Choroid plexus epithelial cell (primary cell): ENCODE measurements at regions not wholly inside any gene's neighbourhood (a gene's known extent, or its start where the extent isn't known, plus 50 kb on each side); places are given as distances from the start of the nearest gene placed in this dataset.
A peak's percentile ranks its signal among the peaks of the same experiment; 100 is the strongest.
"Not testable (repeated sequence)": the region's sequence is repeated elsewhere in the genome, so short reads cannot be mapped to it uniquely, and the experiment has no call there.

Source experiments
- DNase-seq: peaks from one replicate; pipeline ENCODE4 v3.0.0-alpha.2; 2010; ENCODE audit warnings: low read depth
- H3K4me3 ChIP-seq: 2 replicates; pipeline ENCODE4 v1.5.1; 2011; ENCODE audit warnings: low read depth, mild to moderate bottlenecking, control low read depth, low read length, moderate library complexity
- TF ChIP-seq, protein P1 (sequence below): conservative IDR thresholded peaks from 2 replicates; pipeline ENCODE4 v1.5.1; 2011; ENCODE audit warnings: low read depth, mild to moderate bottlenecking, control low read depth, inconsistent platforms, low read length, moderate library complexity

DNA sequence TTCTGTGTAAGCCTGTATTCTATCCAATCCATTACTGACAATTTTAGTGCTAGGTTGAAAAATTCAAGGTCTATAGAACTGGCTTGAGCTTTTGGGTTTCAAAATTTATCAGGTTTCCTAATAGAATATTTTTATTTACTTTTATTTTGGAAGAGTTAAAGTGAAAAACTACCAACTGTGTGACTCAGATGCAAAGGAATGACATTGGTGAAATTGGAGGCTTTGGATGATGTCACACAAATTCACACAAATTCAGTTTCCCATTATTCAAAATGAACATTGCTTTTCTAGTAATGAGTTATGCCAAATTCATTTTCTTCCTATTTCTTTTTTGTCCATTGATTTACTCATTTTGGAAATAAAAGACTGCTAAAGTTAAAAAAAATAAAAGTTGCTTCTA, 186.9 kb downstream of the ALX1 start:
- H3K4me3 ChIP-seq, result no peak overlapping the region
- DNase-seq, result peak; percentile 53
- TF ChIP-seq, protein P1, sequence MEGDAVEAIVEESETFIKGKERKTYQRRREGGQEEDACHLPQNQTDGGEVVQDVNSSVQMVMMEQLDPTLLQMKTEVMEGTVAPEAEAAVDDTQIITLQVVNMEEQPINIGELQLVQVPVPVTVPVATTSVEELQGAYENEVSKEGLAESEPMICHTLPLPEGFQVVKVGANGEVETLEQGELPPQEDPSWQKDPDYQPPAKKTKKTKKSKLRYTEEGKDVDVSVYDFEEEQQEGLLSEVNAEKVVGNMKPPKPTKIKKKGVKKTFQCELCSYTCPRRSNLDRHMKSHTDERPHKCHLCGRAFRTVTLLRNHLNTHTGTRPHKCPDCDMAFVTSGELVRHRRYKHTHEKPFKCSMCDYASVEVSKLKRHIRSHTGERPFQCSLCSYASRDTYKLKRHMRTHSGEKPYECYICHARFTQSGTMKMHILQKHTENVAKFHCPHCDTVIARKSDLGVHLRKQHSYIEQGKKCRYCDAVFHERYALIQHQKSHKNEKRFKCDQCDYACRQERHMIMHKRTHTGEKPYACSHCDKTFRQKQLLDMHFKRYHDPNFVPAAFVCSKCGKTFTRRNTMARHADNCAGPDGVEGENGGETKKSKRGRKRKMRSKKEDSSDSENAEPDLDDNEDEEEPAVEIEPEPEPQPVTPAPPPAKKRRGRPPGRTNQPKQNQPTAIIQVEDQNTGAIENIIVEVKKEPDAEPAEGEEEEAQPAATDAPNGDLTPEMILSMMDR, result no peak

DNA sequence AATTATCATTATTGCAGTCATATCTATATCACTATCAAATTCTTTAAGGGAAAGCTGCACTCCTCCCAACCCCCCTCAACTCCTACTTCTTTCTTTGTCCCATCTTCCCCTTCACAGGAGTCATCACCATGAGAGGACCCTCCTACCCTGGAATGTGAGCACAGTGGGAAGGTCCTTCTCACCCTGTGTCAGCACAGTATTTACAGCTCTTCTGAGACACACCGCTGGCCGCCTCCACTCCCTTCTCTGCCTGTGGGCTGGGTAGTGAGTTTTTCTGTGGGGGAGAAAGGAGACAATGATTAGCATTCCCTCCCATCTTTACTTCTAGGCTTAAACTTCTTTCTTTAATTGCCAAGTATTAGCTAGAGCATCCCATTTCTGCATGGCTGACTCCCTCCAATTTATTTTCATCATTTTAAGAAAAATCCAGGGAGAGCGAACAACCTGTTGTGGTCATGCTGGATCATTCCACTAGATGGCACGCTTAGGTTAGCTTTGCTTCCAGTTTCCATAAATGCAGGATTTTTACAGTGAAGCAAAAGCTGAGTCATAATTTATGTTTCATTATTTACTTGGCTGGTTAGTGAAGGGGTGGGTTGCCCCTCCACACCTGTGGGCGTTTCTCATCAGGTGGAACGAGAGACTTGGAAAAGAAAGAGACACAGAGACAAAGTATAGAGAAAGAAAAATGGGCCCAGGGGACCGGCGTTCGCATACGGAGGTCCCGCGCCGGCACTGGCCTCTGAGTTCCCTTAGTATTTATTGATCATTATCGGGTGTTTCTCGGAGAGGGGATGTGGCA, 188.5 kb downstream of the ALX1 start:
- H3K4me3 ChIP-seq, result peak overlapping the region; percentile 49
- TF ChIP-seq, protein P1, result peak; percentile 88
- peak; percentile 85 for DNase-seq

DNA sequence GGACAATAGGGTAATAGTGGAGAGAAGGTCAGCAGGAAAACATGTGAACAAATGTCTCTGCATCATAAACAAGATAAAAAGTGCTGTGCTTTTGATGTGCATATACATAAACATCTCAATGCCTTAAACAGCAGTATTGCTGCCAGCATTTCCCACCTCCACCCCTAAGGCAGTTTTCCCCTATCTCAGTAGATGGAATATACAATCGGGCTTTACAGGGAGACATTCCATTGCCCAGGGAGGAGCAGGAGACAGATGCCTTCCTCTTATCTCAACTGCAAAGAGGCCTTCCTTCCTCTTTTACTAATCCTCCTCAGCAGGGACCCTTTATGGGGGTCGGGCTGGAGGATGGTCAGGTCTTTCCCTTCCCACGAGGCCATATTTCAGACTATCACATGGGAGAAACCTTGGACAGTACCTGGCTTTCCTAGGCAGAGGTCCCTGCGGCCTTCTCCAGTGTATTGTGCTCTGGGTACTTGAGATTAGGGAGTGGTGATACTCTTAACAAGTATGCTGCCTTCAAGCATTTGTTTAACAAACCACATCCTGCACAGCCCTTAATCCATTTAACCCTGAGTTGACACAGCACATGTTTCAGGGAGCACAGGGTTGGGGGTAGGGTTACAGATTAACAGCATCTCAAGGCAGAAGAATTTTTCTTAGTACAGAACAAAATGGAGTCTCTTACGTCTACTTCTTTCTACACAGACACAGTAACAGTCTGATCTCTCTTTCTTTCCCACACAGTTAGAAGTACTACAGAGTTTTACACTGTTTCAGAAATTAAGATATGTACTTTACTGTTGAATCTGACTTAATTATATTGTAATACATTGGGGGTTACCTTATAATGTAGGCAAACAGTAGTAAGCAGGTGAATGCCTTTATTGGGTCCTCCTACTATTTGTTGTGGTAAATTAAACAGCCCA, 189.4 kb downstream of the ALX1 start:
- peak overlapping the region; percentile 49 for H3K4me3 ChIP-seq
- peak; percentile 32 for DNase-seq

DNA sequence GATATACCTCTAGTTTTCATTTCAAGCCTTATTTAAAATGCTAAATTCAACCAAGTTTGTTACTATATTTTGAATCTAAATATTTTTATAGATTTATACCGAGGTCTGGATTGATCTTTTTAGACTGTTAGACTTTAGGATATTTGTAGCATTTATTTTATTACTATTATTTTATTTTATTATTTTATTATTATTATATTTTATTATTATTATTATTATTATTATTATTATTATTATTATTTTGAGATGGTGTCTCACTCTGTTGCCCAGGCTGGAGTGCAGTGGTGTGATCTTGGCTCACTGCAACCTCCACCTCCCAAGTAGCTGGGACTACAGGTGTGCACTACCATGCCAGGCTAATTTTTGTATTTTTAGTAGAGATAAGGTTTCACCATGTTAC, 195.3 kb downstream of the ALX1 start:
- H3K4me3 ChIP-seq, DNase-seq: not testable (repeated sequence)

DNA sequence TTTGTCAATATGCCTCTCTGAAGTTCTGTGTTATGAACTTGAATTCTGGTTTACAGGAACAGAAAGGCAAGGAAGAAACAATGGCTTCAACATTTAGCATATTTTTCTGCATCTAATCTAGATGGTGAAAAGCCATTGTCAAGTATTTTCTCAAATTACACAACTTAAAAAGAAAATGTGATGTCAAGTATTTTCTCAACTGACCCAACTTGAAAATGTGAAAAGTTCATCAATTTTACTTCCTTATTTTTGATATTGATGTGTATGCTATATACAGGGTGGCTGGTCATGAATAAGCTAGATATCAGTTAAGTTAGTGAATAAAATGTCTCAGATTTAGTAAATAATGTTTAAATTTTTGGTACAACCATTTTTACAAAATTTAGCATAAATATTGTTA, 196.7 kb downstream of the ALX1 start:
- no peak overlapping the region for H3K4me3 ChIP-seq
- no peak for DNase-seq
- TF ChIP-seq, protein P1, result no peak

DNA sequence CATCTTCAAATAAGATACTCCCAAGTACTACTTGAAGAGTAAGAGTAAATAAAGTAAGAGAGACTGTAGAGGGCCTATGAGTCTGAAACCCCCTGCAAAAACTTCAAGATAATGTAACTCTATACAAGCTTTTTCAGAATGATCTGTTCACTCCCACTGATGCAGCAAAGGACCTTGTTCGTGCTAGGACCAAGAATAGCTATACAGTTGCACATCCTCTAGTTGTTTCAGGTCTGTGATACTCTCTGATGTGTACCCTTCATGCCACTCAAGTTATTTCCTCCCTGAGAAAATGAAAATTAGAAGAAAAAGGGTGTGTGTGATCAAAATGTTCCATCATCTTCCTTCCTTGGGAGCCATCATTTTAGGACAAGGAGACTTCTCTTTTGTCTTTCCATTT, 204.4 kb downstream of the ALX1 start:
- TF ChIP-seq, protein P1, result no peak
- no peak overlapping the region for H3K4me3 ChIP-seq
- DNase-seq, result no peak

DNA sequence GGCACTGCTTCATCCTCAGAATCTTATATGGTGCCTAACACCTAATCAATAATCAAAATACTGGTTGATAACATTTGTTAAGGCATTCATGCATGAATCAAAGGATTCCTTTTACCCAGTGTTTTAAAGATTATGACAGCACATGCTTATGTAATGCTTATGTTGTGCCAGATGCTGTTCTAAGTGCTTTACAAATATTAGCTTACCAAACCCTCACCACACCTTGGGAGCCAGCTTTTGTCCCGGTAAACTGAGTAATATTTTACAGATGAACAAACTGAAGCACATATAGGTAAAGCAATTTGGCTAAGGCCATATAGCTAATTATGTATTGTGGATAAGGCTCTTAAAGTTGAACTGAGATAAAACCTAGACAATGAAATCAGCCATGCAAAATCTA, 209.2 kb downstream of the ALX1 start:
- DNase-seq, result no peak
- H3K4me3 ChIP-seq, result no peak overlapping the region
- TF ChIP-seq, protein P1, result no peak
